ENCODE measurements at regions not wholly inside any gene's neighbourhood (a gene's known extent, or its start where the extent isn't known, plus 50 kb on each side); places are given as distances from the start of the nearest gene placed in this dataset.
"Not testable (repeated sequence)": the region's sequence is repeated elsewhere in the genome, so short reads cannot be mapped to it uniquely, and the experiment has no call there.

DNA sequence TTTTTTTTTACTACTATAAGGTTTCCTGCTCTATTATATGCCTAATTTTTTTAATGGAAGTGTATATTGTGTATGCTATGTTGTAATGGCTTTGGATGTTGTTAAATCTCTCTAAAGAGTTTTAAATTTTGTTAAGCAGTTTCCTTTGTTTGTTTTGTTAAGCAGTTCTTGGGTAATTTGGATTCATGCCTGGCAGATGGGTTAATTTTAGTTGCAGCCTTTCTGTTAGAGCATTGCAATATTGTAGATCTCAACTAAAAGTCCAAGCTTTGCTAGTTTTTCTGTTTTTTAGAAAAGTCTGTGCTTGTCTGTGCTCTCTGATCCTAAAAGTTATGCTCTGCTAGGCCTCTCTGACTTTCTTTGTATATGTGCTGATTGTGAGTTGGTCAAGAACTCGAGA is 1229.0 kb upstream of the NRXN1 start:
- no peak overlapping the region for H3K27ac ChIP-seq (ENCODE audit: low read depth, low read length)
- no peaks in the 10 kb centered on the region for H4K20me1 ChIP-seq (ENCODE audit: control insufficient read depth, insufficient read depth, low read depth, low read length)
- H3K4me2 ChIP-seq (ENCODE audit: low read length) = no peak overlapping the region
- H3K9me2 ChIP-seq (replicated peaks; ENCODE audit: control insufficient read depth, low read length) = no peaks in the 10 kb centered on the region
- no peaks in the 10 kb centered on the region for H3F3A ChIP-seq (ENCODE audit: control insufficient read depth, insufficient read depth)
- no peaks in the 10 kb centered on the region for H3K79me2 ChIP-seq (ENCODE audit: control insufficient read depth, low read length)
- H3K9me3 ChIP-seq (ENCODE audit: control insufficient read depth, insufficient read depth, low read length) = no peaks in the 10 kb centered on the region
- H3K27me3 ChIP-seq (ENCODE audit: control insufficient read depth, low read length) = no peaks in the 10 kb centered on the region
- H3K36me3 ChIP-seq (ENCODE audit: control insufficient read depth, low read length) = no peaks in the 10 kb centered on the region
- H3K4me3 ChIP-seq (ENCODE audit: low read length) = no peak overlapping the region
- TF ChIP-seq EZH2phosphoT487 (IDR thresholded peaks at IDR 0.05; ENCODE audit: borderline replicate concordance, low read length) (no peak), CTCF (IDR thresholded peaks at IDR 0.05; ENCODE audit: low read depth, low read length, poor library complexity, severe bottlenecking) (no peak)
- no peaks in the 10 kb centered on the region for H3K4me1 ChIP-seq (ENCODE audit: control insufficient read depth, low read length)

GRCh38 chr2:52258967-52259366 is 1227.0 kb upstream of the NRXN1 start:
- not testable (repeated sequence) for H3K9me2 ChIP-seq (replicated peaks; ENCODE audit: control insufficient read depth, low read length); H3K36me3 ChIP-seq (ENCODE audit: control insufficient read depth, low read length); H3K4me3 ChIP-seq (ENCODE audit: low read length); H3K9me3 ChIP-seq (ENCODE audit: control insufficient read depth, insufficient read depth, low read length); H3K4me1 ChIP-seq (ENCODE audit: control insufficient read depth, low read length); H3K27ac ChIP-seq (ENCODE audit: low read depth, low read length); H3F3A ChIP-seq (ENCODE audit: control insufficient read depth, insufficient read depth); H4K20me1 ChIP-seq (ENCODE audit: control insufficient read depth, insufficient read depth, low read depth, low read length); H3K4me2 ChIP-seq (ENCODE audit: low read length); H3K79me2 ChIP-seq (ENCODE audit: control insufficient read depth, low read length); H3K27me3 ChIP-seq (ENCODE audit: control insufficient read depth, low read length)

GRCh38 chr2:52258038-52258437 is 1226.1 kb upstream of the NRXN1 start:
- Histone ChIP-seq H3K4me2 (ENCODE audit: low read length) (no peak overlapping the region), H3K27me3 (ENCODE audit: control insufficient read depth, low read length) (no peaks in the 10 kb centered on the region), H3K36me3 (ENCODE audit: control insufficient read depth, low read length) (no peaks in the 10 kb centered on the region), H3K9me3 (ENCODE audit: control insufficient read depth, insufficient read depth, low read length) (no peaks in the 10 kb centered on the region), H4K20me1 (ENCODE audit: control insufficient read depth, insufficient read depth, low read depth, low read length) (no peaks in the 10 kb centered on the region), H3K9me2 (replicated peaks; ENCODE audit: control insufficient read depth, low read length) (no peaks in the 10 kb centered on the region), H3K4me1 (ENCODE audit: control insufficient read depth, low read length) (no peaks in the 10 kb centered on the region), H3K79me2 (ENCODE audit: control insufficient read depth, low read length) (no peaks in the 10 kb centered on the region), H3F3A (ENCODE audit: control insufficient read depth, insufficient read depth) (no peaks in the 10 kb centered on the region), H3K4me3 (ENCODE audit: low read length) (no peak overlapping the region), H3K27ac (ENCODE audit: low read depth, low read length) (no peak overlapping the region)
- no peak for TF ChIP-seq CTCF (IDR thresholded peaks at IDR 0.05; ENCODE audit: low read depth, low read length, poor library complexity, severe bottlenecking)
- TF ChIP-seq EZH2phosphoT487 (IDR thresholded peaks at IDR 0.05; ENCODE audit: borderline replicate concordance, low read length) = no peak

GRCh38 chr2:52253416-52253980 is 1221.6 kb upstream of the NRXN1 start:
- Histone ChIP-seq H3K27me3 (ENCODE audit: control insufficient read depth, low read length) (no peaks in the 10 kb centered on the region), H3K4me3 (ENCODE audit: low read length) (no peak overlapping the region)

More at GRCh38 chr2:52253416-52253980, 1221.6 kb upstream of the NRXN1 start:
- Histone ChIP-seq H3F3A (ENCODE audit: control insufficient read depth, insufficient read depth) (no peaks in the 10 kb centered on the region), H3K4me1 (ENCODE audit: control insufficient read depth, low read length) (no peaks in the 10 kb centered on the region), H3K9me3 (ENCODE audit: control insufficient read depth, insufficient read depth, low read length) (no peaks in the 10 kb centered on the region), H3K4me2 (ENCODE audit: low read length) (no peak overlapping the region), H3K36me3 (ENCODE audit: control insufficient read depth, low read length) (no peaks in the 10 kb centered on the region), H3K9me2 (replicated peaks; ENCODE audit: control insufficient read depth, low read length) (no peaks in the 10 kb centered on the region), H3K27ac (ENCODE audit: low read depth, low read length) (no peak overlapping the region), H3K79me2 (ENCODE audit: control insufficient read depth, low read length) (no peaks in the 10 kb centered on the region), H4K20me1 (ENCODE audit: control insufficient read depth, insufficient read depth, low read depth, low read length) (no peaks in the 10 kb centered on the region)
- no peak for TF ChIP-seq CTCF (IDR thresholded peaks at IDR 0.05; ENCODE audit: low read depth, low read length, poor library complexity, severe bottlenecking)
- no peak for TF ChIP-seq EZH2phosphoT487 (IDR thresholded peaks at IDR 0.05; ENCODE audit: borderline replicate concordance, low read length)

All from DOHH2 (cell line).